GM19035 (cell line): ENCODE measurements at regions not wholly inside any gene's neighbourhood (a gene's known extent, or its start where the extent isn't known, plus 50 kb on each side); places are given as distances from the start of the nearest gene placed in this dataset.
A peak's percentile ranks its signal among the peaks of the same experiment; 100 is the strongest.

Source experiments
- ATAC-seq: cut with Tn5 transposase; IDR thresholded peaks from one replicate; pipeline ENCODE4 v1.9.1; 2021; ENCODE audit not compliant: unreplicated experiment

GRCh38 chr5:125401724-125402622 lies 655.5 kb upstream of the ZNF608 start:
- no peak for ATAC-seq

- ATAC-seq, result no peak
Measured at GRCh38 chr5:125402787-125403186, 656.3 kb upstream of the ZNF608 start.

DNA sequence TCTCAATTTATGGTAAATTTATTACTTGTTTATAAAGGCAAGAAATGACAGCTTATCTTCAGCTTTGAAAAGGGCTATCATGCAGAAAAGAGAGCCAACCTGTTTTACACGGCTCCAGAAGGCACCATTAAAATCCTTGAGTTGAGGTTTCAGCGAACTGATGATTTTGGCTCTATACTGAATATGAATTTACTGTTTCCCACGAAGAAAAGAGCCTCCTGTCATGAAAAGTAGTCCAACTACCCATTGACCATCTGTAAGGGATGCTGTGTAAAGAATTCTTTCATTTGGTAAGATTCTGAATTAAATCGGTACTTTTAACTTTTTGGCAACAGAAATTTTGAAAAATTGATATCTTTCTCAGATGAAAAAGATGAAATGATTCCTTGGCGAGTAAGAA lies 657.6 kb upstream of the ZNF608 start:
- no peak for ATAC-seq

GRCh38 chr5:125408448-125409233 lies 662.2 kb upstream of the ZNF608 start:
- ATAC-seq, result peak; percentile 38

DNA sequence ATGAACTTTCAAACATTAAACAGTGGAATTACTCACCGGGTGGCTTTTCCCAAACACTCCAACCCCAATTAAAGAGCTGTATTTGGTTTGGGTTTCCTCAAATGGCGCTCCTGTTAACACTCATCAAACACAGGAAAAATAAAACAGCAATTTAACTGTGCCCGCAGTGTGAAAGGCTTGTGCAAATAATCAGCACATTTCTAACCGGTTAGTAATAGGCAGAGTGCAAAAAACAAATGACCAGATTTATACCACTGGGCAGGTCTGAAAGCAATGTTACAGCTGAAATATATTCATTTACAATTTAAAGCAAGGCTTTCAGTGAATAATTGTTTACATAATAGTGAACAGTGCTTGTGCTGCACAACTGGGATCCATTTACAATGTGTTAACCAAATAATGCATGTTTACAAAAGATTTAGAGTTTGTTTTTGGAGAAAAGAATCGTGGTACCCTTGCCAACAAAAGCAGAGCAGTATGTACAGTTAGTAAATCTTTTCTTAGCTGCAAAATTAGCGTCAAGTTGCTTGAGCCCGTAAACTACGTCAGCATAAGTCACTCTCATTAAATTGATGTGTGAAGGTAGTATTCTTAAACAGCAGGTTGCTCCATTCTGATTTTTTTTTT lies 662.9 kb upstream of the ZNF608 start:
- ATAC-seq, result no peak

- no peak for ATAC-seq
Measured at GRCh38 chr5:125409861-125410536, 663.6 kb upstream of the ZNF608 start.

- ATAC-seq, result no peak
Measured at GRCh38 chr5:125410537-125411070, 664.2 kb upstream of the ZNF608 start.

DNA sequence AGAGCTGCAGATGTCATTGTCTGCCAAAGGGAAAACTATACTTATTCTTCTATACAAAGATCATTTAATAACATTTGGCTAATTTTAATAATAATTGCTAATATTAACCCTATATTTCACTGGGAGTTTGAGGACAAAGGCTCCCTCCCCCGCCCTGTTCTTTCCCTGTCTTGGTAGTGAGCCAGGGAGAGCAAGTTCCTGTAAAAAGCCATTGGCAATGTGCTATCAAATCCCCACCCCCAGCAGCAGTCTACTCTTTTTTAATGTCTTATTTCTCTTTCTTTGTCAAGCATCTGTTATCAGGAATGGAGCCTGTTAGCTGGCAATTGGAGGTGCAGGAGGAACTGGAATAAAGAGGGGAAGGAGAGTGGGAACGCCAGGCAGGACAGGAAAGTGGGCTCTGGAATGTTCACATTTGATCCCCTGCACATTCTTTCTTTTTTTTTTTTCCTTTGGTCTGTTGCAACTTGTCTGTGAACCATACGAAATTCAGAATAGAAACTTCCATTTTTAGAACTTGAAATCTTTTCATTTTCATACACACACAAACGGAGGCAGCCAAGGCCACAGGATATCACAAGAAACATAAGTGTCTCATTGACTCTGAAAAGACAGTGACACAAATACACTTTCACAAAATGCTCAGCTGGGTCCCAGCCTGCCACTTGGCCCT lies 664.8 kb upstream of the ZNF608 start:
- peak; percentile 53 for ATAC-seq

GRCh38 chr5:125411744-125412560 lies 665.5 kb upstream of the ZNF608 start:
- ATAC-seq, result peak; percentile 50

GRCh38 chr5:125412561-125413495 lies 666.4 kb upstream of the ZNF608 start:
- no peak for ATAC-seq

- no peak for ATAC-seq
Measured at GRCh38 chr5:125413496-125414274, 667.2 kb upstream of the ZNF608 start.

GRCh38 chr5:125415126-125415525 lies 668.7 kb upstream of the ZNF608 start:
- no peak for ATAC-seq

DNA sequence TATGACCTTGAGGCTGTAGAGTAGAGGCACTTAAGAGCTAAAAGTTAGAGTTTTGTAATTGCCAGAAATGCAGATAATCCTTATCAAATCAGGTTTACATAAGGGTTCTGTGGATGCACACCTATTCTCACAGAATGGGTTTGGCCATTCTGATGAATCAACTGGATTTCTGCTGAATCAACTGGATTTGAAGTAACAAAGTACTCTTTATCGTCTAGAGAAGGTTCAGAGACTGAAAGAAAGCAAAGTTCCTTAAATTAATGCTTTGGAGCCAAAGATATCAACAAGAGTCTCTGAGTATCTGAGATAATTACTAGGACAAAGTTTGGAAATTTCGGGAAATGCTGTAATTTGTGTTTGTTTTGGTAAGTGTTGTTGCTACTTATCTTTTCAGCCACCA lies 669.6 kb upstream of the ZNF608 start:
- no peak for ATAC-seq

GRCh38 chr5:125421006-125421405 lies 674.6 kb upstream of the ZNF608 start:
- ATAC-seq, result no peak

DNA sequence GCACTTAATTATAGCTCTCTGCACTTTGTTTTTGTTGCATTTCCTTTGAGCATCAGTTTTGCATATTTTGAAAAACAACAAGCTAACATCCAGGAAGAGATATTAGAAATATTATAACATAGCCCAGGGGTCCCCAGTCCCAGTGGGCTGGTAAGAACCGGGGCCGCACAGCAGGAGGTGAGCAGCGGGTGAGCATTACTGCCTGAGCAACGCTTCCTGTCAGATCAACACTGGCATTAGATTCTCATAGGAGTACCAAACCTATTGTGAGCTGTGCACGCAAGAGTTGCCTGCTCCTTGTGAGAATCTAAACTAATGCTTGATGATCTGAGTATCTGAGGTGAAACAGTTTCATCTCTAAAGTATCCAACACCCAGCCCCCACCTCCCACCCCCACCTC lies 675.9 kb upstream of the ZNF608 start:
- no peak for ATAC-seq

DNA sequence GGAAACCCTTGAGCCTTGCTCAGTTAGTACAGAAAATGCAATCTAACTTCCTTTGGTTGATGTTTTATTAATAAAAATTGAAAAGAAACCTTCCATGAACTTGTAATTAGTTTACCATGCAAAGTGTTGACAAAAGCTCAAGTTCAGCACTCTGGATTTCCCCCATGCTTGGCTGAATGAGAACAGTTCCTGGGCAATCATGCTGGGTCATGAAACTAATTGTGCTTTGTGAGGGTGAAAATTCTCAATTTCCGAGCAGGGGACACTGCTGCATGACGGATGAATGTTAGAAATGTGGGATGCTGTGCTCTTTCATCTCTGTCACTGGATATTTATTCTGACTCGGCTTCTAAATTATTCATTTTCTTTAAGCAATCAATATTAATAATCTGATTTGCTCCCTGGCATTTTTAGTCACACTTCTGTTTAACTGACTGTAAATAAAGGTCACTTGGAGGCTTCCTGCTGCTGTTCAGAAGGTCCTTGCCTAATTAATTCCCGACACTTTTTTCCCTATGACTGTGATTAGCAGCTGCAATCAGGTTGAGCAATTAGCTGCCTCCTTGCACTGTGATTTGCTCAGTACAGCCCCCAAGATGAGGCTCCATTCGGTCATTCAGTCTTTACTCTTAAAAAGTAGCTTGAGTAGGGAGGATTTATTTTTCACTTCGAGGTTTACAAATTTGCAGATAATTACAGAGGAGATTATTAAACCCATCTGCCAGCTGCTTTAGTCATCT lies 678.1 kb upstream of the ZNF608 start:
- ATAC-seq, result no peak

DNA sequence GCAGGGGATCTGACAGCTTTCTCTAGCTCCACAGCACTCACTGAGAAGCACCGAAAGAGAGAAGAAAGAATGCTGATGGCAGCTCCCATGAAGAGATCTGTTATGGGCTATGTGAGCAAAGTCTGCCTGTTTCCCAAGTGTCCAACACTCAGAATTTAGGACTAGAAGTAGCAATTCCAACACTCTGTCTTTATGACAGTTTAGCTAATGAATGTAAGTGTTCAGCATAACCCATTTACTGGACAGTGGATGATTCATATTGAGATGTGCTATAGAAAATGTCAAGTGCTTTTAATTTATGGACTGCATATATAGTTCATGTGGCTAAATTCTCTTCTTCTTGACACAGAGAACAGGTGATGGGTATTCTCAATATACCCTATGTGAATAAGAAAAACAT lies 683.1 kb upstream of the ZNF608 start:
- no peak for ATAC-seq
